ENCODE measurements at regions not wholly inside any gene's neighbourhood (a gene's known extent, or its start where the extent isn't known, plus 50 kb on each side); places are given as distances from the start of the nearest gene placed in this dataset.

DNA sequence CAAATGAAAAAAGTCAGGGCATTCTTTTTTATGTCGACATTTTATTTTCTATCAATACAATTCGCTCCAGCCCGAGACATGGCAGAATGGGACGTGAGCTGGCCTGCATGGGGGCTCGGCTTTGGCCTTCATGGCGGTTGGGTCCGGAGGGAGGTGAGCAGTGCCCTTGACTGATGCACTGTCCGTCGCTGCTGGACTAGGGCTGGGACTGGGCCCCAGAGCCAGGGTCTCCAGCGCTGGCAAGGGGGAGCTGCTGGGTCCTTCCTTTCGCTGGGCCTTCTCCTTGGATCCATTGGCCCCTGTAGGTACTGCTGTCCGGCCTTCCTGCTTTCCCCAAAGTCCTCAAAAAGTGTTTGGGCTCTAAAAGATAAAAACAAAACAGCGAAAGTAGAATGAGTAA, 124.6 kb downstream of the EDN3 start:
- Histone ChIP-seq H2BK5ac (ENCODE audit: low read depth, low read length, poor library complexity, severe bottlenecking) (no peak overlapping the region), H4K5ac (ENCODE audit: low read depth, low read length) (no peak overlapping the region), H4K20me1 (ENCODE audit: insufficient read depth, low read length) (no peaks in the 10 kb centered on the region), H2AK5ac (ENCODE audit: low read depth, low read length) (no peak overlapping the region), H3K23ac (ENCODE audit: low read depth, low read length) (no peak overlapping the region), H3K36me3 (ENCODE audit: control insufficient read depth, insufficient read depth, low read length) (no peaks in the 10 kb centered on the region), H3K9ac (ENCODE audit: low read depth, low read length) (no peak overlapping the region), H3K9me3 (ENCODE audit: control insufficient read depth, insufficient read depth, low read length) (peaks cover 6% of the 10 kb centered on the region; the same call in 1 of the 2 replicates), H3K27ac (ENCODE audit: insufficient read depth, low read length) (no peak overlapping the region), H3K4me2 (ENCODE audit: low read depth, low read length) (no peak overlapping the region), H2BK20ac (ENCODE audit: low read depth, low read length) (no peak overlapping the region), H4K91ac (ENCODE audit: insufficient read depth, low read depth, low read length) (no peak overlapping the region), H3K14ac (replicated peaks; ENCODE audit: low read depth, low read length) (no peak overlapping the region), H3K79me1 (ENCODE audit: low read depth in 1 of 2, low read length in 2 of 2) (no peaks in the 10 kb centered on the region), H2BK120ac (ENCODE audit: low read depth, low read length) (no peak overlapping the region), H3K4ac (ENCODE audit: low read depth, low read length) (no peak overlapping the region), H3K18ac (ENCODE audit: low read depth, low read length) (no peak overlapping the region), H2AK9ac (replicated peaks; ENCODE audit: low read depth, low read length, poor library complexity) (no peak overlapping the region), H3K4me3 (ENCODE audit: insufficient read depth, low read depth, low read length) (no peak overlapping the region), H3K4me1 (ENCODE audit: control insufficient read depth, insufficient read depth, low read length) (no peaks in the 10 kb centered on the region), H3K27me3 (ENCODE audit: control insufficient read depth, insufficient read depth, low read length) (no peaks in the 10 kb centered on the region), H3K9me1 (ENCODE audit: insufficient read depth, low read length) (no peaks in the 10 kb centered on the region), H3K56ac (ENCODE audit: extremely low read depth, insufficient read depth, low read length) (no peak overlapping the region), H2BK15ac (ENCODE audit: low read depth, low read length) (no peak overlapping the region), H4K8ac (ENCODE audit: low read depth in 2 of 2, low read length in 2 of 2) (no peak overlapping the region), H2AFZ (replicated peaks; ENCODE audit: low read length, poor library complexity) (no peak overlapping the region)
- POLR2A ChIA-PET (ENCODE audit: unreplicated experiment) = no interaction called here
- dilution Hi-C loops (cut with HindIII; ENCODE audit: low sequenced_read_pairs, unreplicated experiment) = no loop called here
- in situ Hi-C loops (cut with MboI; ENCODE audit: low sequenced_read_pairs) = no loop called here
- no peak for ATAC-seq (ENCODE audit: low read depth)
- intact Hi-C loops (cut with micrococcal nuclease) = no loop called here
- CTCF ChIA-PET = no interaction called here
- DNase-seq = no peak
- BruUV-seq (replicated peaks) = no TSS peak
- no peak for TF ChIP-seq MAZ (IDR thresholded peaks at IDR 0.05; ENCODE audit: borderline replicate concordance, low read depth, low read length)
- TF ChIP-seq MAFK (IDR thresholded peaks at IDR 0.05; ENCODE audit: low read depth, low read length) = no peak
- TF ChIP-seq CTCF (conservative IDR thresholded peaks at IDR 0.05; ENCODE audit: low read depth, low read length) = no peak
- TF ChIP-seq CHD1 (IDR thresholded peaks at IDR 0.05; ENCODE audit: low read depth, low read length) = no peak
- TF ChIP-seq BHLHE40 (IDR thresholded peaks at IDR 0.05; ENCODE audit: low read depth, low read length) = no peak
- no peak for TF ChIP-seq RFX5 (IDR thresholded peaks at IDR 0.05; ENCODE audit: low read depth, low read length)
- no peak for TF ChIP-seq NFE2L2 (IDR thresholded peaks at IDR 0.05; ENCODE audit: low read depth, low read length)
- 68% methylated on average over 5 of the region's 13 CpGs; no CpG with 5 or more reads in 1 of the 2 experiments for WGBS, 2 experiments (ENCODE audit: extremely low coverage in 2 of 2, insufficient read length in 1 of 2)
